GM10266 (cell line): ENCODE measurements at regions not wholly inside any gene's neighbourhood (a gene's known extent, or its start where the extent isn't known, plus 50 kb on each side); places are given as distances from the start of the nearest gene placed in this dataset.

Source experiments
- DNase-seq: peaks from one replicate; pipeline ENCODE4 v3.0.0; 2012; ENCODE audit errors: extremely low spot score
- CTCF ChIP-seq: IDR thresholded peaks from 2 replicates; pipeline ENCODE4 v1.5.1; 2012; ENCODE audit warnings: mild to moderate bottlenecking, low read depth; ENCODE audit not compliant: control insufficient read depth, insufficient read depth; ENCODE audit errors: missing control alignments

GRCh38 chr16:85400305-85401205 is 212.6 kb upstream of the GSE1 start:
- no peak for DNase-seq
- TF ChIP-seq CTCF: no peak

DNA sequence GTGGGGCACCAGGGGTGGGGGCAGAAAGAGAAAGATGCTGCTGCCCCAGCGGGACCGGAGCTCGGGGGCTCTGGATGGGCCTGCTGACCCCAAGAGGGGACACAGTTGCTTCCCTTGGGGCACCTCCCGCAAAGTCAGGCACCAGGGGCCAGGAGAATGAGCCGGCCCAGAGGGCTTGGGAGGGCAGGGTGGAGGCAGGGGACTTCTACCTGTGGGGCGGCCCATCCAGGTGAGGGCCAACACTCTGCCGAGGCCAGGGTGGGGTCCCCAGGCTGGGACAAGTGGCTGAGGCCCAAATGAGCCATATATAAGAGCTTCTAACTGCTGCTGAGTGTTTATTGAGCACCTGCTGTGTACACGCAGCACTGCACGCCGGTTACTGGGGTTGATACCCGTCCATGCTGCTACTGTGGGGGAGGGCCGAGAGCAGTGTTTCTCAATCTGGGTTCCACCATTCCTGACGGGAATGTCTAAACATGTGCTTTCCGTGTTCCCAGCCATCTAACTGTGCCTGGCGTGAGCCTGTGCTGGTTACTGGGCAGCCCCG is 211.7 kb upstream of the GSE1 start:
- no peak for TF ChIP-seq CTCF
- no peak for DNase-seq

- TF ChIP-seq CTCF: no peak
- DNase-seq: no peak
Measured at GRCh38 chr16:85401917-85402766, 211.0 kb upstream of the GSE1 start.

DNA sequence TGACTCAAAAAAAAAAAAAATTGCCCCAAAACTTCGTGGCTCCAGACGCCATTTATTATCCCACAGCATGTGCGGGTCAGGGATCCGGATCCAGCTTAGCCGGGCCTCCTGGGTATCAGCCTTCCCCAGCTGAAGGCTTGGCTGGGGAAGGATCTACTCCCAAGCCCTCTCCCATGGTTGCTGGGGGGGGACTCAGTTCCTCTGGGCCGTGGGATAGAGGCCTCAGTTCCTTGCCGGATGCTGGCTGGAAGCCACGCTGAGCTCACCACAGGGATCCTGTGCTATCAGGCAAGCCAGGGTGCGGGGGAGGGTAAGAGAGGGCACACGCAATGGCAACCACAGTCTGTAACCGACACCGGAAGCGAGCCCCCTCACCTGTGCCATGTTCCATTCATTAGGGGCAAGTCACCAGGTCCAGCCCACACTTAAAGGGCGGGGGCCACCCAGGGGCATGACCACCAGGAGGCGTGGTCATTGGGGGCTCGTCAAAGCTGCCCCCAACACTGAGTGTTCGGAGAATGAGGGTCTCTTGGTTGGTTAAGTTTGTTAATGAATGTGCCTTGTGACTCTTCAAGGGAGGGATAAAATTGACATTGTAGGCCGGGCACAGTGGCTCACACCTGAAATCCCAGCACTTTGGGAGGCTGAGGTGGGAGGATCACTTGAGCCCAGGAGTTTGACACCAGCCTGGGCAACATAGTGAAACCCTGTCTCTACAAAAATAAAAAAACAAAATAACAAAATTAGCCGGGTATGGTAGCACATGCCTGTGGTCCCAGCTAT is 210.0 kb upstream of the GSE1 start:
- DNase-seq: no peak
- no peak for TF ChIP-seq CTCF

DNA sequence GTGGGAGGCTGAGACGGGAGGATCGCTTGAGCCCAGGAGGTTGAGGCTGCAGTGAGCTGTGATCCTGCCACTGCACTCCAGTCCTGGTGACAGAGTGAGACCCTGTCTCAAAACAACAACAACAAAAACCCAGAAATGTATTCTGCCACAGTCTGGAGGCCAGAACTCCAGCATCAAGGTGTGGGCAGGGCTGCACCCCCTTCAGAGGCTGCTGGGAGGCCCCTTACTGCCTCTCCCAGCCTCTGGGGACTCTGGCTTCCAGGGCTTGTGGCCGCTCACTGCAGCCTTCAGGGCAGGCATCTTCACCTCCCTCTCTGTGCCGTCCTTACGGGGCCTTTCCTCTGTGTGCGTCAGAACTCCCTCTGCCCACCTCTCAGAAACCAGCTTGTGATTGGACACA is 209.4 kb upstream of the GSE1 start:
- TF ChIP-seq CTCF: no peak
- DNase-seq: no peak

DNA sequence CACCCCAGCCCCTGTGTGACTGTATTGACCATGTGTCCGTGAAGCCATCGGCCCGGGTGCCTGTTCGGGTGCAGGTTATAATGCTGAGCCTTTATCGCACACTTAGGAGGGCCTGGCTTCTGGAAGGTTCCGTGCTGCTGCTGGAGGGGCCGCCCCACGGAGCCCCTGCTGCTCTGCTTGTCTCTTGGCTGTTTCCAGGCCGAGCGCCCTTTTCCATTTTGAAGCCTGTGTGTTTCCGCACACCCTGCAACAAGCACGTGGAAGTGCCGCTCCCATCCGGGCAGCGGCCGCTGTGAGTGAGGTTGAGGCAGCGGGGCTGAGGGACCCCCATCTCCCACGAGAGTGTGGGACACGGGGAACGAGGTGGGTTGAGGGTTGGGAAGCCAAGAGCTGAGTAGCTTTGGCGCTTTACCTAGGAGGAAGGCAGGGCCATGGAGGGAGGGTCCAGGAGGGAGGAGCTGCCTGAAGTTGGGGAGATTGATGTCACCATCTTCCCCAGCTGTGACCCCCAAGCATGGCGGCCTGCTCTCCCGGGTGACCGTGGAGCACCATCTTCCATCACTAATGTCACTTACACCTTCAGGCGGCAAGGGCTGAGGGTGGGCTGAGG is 200.1 kb upstream of the GSE1 start:
- no peak for DNase-seq
- no peak for TF ChIP-seq CTCF
